Stimulated activated CD8-positive, alpha-beta memory T cell treated with anti-CD3 and anti-CD28 coated beads, Interleukin-12 subunit alpha, Interleukin-12 subunit beta, amount 100 ng/mL, for 1 hour (primary cell): ENCODE measurements at regions not wholly inside any gene's neighbourhood (a gene's known extent, or its start where the extent isn't known, plus 50 kb on each side); places are given as distances from the start of the nearest gene placed in this dataset.
"Not testable (repeated sequence)": the region's sequence is repeated elsewhere in the genome, so short reads cannot be mapped to it uniquely, and the experiment has no call there.

Experiments
- DNase-seq: peaks from one replicate; pipeline ENCODE4 v3.0.0-alpha.2; 2020; ENCODE audit warnings: low read depth

DNA sequence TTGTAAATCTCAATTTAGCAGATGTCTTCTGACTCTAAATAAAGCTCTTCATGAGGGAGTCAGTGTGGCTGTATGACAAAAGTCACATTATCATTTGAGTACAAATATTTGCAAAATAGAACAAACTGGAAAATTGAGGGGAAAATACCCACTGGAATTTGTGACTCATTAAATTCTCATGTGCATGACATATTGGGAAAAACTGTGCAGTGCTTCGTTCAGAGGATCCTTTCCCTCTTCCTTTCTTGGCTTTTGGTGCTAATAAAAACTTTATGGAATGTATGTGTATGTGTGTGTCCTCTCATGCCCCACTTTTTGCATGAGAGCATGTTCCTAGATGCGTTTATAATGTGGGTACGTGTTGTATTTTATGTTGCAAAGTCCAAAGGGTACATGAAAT is 267.8 kb downstream of the KTN1 start:
- DNase-seq, result no peak

DNA sequence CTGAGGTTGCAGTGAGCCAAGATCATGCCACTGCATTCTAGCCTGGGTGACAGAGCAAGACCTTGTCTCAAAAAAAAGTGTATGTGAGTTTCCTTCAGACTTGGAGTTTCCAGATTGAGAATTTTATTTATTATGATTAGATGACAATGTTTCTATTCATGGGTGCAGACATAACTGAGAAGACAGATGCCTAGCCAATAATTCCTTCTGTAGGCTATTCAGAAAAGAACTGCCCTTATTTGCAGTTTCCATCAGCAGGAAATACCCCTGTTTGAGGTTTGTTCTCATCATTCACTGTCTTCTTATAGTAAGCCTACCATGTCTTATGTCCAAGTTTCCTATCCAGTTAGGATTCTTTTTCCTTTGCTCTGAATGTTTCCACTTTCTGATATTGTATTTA is 269.0 kb downstream of the KTN1 start:
- DNase-seq, result no peak

DNA sequence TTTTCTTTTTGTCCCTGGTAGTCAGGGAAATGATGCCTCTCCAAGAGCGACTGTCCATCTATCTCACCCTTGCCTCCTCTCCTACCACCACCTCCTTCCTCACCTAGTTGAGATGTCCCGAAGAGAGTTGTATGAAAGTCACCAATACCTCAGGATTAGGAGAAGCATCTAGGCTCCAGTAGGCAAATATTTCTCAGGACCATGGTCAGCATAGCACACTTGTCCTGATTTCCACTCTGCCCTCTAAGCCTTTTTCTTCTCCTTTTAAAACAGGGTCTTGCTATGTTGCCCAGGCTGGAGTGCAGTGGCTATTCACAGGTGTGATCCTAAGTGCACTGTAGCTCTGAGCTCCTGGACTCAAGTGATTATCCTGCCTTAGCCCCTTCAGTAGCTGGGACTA is 268.4 kb upstream of the PELI2 start:
- no peak for DNase-seq

DNA sequence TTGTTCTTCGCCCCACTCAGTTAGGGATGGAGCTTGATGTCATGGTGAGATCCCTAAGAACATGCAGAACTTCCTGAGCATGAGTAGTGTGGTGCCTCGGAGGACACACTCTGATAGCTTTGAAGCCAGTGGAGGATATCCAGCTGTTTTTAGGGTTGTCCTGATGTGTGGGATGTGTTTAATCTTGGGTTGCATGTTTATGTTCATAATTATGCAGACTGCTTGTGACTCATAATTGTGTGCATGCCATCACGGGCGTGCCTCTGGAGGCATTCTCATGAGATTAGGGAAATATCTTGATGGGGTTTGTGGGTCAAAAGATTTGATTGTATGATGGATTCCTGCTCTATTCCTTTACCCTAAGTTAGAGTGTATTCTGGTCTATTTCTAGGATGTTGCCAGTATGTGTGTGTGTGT is 267.4 kb upstream of the PELI2 start:
- no peak for DNase-seq

DNA sequence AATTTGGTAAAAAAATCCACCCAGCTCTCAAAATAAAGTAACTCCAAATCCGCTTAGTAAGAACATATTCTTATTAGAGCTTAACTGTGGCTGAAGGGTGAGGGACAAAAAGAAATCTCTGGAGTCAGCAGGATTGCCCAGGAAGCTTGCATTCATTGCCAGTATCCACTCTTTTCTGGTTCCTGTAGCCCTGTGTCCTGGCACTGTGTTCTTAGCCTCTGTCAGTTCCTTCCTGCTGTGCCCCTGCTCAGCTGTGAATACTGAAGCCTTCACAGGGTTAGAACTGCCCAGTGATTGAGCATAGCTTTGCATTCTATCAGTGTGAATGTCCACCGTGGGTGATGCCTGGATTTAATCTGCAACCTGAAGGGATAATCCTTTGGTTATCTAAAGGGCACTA is 266.9 kb upstream of the PELI2 start:
- DNase-seq, result no peak

DNA sequence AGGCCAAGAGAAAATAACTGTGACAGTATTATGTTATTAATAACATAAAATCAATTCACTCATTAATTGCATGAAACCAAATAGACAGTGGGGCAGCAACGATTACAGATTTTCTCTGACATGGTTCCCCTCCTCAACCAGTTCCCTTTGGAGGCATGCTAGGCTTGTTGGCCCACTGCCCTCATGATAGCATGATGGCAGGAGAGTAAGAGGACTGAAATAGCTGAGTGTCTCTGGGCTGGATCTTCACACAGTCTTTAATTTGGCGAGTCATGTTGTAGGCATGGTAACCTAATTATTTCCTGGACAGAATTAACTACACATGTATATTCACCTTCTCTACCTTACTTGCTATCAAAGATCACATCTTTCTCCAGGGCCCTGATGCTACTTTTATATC is 266.2 kb upstream of the PELI2 start:
- no peak for DNase-seq

DNA sequence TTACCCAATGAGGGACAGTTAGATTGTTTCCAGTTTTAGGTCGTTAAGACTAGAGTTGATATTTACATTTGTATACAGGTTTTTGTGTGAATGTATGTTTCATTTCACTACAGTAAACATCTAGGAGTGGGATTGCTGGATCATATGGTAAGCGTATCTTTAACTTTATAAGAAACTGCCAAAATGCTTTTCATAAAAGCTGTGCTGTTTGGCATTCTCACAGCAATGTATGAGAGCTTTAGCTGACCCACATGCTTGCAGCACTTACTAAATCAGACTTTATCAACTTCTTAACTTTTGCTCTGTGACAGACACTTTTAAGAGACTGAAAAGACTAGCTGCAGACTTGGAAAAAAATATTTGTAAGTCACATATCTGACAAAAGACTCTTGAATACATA is 262.5 kb upstream of the PELI2 start:
- DNase-seq, result no peak

DNA sequence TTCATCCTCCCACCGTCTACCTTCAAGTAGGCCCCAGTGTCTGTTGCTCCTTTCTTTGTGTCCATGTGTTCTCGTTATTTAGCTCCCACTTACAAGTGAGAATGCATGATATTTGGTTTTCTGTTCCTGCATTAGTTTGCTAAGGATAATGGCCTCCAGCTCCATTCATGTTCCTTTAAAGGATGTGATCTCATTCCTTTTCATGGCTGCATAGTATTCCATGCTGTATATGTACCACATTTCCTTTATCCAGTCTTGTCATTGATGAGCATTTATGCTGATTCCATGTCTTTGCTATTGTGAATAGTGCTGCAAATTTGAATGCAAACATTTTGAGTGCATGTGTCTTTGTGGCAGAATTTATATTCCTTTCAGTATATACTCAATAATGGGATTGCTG is 259.6 kb upstream of the PELI2 start:
- no peak for DNase-seq

DNA sequence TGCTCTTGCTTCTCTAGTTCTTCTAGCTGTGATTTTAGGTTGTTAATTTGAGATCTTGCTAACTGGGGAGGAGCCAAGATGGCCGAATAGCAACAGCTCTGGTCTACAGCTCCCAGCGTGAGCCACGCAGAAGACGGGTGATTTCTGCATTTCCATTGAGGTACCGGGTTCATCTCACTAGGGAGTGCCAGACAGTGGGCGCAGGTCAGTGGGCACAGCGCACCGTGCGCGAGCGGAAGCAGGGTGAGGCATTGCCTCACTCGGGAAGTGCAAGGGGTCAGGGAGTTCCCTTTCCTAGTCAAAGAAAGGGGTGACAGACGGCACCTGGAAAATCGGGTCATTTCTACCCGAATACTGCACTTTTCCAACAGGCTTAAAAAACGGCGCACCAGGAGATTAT is 256.6 kb upstream of the PELI2 start:
- not testable (repeated sequence) for DNase-seq

DNA sequence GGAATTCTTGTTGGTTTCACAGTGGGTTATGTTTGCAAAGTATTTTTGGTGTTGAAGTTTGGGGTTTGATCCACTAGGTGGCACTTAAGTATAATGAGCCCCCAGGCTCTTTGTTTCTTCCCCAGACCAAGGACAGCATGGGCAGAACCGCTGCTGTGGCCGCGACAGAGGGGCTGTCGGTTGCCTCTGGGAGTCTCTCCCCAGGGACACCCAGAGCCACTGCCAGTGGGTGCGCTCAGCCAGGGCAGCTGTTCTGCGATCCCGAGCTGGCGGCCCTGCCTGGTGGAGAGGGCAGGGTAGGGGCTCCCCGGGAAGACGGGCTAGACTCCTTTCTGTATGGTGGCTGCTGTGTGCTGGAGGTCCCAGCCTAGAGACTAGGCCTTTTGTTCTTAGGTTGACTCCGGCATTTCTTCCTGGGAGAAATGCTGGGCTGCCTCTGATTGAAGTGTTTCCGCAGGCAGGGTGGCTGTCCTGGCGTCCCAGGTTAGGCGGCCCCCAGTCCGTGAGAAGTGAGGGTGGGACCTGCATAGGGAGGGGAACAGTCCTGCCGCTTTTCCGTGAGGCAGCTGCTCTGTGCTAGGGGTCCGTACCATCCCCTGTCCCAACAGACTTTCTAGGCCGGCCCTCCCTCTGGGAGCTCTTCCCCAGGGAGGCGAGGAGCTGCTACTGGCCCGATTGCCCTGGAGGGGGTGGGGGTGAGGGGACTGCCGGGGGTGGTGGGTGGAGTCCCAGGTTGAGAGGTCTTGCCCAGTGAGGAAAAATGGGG is 253.1 kb upstream of the PELI2 start:
- no peak for DNase-seq

DNA sequence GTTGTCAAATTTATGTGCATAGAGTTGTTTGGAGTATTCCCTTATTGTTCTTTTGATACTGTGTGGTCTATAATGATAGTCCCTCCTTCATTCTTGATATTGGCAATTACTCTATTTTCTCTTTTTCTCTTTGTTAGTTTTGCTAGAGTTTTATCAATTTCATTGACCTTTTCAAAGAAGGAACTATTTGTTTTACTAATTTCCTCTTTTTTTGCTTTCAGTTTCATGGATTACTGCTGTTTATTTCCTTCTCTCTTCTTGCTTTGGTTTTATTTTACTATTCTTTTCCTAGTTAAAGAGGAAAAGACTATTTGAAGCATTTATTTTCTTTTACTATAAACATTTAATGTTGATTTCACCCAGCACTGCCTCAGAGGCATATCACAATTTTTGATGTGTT is 250.9 kb upstream of the PELI2 start:
- no peak for DNase-seq

DNA sequence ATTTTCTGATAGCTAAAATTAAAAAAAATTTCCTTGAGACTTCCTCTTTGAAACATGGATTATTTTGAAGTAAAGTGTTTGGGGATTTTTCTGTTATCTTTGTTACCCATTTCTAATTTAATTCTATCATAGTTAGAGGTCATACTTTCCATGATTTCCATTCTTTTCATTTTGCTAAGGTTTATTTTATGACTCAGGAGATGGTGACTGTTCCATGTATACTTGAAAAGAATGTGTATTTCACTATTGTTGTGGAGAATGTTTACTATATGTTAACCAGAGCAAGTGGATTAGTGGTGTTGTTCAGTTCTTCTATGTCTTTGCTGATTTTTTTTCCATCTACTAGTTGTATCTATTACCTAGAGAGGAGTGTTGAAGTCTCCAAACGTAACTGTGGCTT is 250.5 kb upstream of the PELI2 start:
- no peak for DNase-seq

DNA sequence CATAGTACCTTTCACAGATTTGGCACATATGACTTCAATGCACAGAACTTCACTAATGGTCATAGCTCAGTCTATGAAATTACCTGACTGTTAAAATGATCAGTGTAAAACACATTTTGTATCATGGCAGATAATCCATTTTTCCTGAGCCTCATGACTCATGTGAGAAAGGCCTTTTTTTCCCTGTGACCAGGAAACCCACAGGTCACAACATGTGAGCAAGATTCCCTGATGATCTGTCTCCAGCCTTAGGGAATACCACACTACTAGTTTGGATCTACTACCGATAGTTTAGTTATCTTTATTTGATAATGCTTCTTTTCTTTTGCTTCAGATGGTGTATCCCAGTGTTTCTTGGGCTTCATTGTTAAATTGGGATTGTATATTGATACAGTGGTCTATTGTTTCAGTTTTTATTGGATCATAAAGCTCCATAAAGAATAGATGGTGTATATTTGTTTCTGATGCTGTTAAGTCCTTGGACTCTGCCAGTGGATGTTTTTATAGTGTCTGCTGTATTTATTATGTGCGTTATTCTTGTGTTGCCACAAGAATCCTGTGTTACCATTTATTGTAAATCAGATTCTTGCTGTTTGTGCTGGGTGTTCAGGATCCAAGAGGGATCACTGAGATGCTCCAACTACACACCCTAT is 248.7 kb upstream of the PELI2 start:
- no peak for DNase-seq

DNA sequence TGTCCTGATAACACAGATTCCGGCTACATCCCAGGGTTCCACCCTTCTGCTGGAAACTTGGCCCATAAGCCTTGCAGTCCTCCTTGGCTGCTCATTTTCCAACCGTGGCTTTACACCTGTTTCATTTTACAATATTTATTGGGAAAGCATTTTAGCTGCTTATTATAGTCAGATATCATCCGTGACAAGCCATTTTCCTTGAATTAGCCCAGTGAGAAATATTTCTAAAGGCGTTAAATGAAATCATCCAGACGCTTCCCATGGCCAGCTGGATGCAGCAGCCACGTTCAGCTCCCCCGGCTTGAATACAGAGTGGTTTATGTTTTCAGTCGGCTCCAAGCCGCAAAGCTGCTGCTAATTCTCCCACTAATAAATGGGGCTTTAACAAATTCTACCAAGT is 245.0 kb upstream of the PELI2 start:
- DNase-seq, result no peak

DNA sequence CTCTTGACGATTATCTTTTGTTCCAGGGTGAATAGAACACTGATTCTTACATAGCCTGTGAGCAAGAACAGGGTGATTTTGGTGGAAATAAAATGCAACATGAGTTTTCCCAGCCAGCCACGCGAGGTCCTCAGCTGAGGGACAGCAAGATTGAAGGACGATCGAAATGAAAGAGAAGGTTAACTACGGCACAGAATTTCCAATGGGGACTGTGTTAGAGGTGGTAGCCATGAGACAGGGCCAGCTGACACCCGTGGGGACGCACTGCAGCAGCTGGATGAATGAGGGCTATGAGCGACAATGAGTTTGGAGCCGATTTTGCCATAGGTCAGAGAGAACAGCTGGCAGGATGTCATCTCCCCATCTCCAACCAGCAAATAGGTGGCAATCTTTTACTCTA is 243.4 kb upstream of the PELI2 start:
- no peak for DNase-seq

DNA sequence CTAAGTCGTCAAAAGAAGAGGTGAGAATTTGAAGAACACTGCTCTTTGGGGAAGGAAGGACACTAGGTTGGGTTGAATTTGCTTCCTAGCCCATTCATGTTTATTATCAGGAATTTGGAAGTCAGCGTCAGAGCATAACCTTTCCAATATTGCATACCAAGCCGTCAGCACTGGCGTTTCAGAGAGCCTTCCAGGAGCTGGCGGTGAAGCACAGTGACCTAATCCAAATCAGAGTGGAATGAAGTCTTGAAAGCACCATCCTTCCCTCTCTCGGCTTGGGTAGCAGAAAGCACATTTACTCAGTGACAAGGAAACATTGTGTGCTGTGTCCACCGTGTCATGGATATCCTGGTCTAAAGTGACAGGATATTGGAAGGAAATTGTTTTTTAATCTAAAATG is 240.3 kb upstream of the PELI2 start:
- DNase-seq, result no peak

DNA sequence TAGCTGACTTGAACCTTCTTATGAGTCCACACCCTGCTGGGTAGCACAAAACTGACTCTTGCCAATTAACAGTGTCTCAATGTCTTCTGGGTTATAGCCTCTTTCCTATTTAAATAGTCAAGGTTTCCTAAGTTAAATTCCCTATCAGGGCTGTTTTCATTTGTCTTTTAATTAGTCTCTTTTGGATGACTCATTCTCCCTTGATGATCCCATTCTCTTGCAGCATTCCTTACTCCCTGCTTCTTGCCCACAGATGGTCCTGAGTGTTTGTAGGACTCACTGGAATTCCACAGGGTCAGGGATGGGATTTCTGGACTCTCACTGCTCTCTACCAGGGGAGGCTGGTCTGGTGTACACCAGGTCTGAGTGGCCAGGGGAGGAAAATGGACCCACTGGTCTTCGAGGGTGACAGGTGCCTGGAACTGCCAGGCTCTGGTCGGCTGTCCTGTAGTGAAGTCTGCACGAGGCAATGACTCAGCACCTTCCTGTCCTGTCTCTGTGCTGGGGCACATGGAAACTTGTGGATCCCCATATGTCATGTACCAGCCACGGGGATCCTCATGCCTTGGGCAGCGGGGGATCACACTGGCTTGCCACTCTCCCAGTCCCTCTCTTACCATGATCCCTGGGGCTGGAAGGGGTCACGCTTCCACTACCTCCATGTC is 236.5 kb upstream of the PELI2 start:
- DNase-seq, result no peak

DNA sequence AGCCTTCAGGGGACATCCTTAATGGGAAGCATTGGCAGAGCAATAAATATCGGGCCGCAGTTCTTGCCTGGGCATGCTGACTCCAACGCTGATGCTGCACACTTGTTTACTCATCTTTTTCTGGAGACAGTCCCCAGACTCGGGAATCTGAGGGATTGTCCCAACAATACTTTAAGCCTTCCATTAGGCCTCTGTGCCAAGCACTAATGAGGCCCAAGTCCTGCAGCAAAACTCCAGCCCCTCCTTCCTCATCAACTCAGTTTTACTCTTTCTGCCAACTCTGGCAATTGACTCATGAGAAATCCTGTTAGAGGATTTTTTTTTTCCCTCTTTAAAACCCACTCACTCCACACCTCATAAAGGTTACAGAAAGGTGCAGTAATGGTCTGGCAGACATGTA is 233.4 kb upstream of the PELI2 start:
- no peak for DNase-seq

DNA sequence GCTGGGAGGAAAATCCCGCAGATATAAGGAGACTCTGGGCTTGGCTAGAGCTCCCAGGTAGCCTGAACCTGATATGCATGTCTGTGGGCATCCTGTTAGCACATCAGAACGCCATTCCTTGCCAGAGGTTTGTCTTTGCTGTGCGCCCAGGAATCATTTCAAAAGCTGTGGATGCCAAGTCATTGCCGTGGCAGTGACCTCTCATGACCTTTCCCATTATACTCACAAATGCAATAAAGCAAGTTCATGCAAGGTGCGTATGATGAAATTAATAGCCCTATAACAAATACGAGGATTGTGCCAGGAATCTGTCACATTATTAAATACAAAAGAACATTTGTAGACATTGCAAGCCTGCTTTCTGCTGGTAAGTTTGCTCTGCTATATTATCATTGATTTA is 229.1 kb upstream of the PELI2 start:
- no peak for DNase-seq

DNA sequence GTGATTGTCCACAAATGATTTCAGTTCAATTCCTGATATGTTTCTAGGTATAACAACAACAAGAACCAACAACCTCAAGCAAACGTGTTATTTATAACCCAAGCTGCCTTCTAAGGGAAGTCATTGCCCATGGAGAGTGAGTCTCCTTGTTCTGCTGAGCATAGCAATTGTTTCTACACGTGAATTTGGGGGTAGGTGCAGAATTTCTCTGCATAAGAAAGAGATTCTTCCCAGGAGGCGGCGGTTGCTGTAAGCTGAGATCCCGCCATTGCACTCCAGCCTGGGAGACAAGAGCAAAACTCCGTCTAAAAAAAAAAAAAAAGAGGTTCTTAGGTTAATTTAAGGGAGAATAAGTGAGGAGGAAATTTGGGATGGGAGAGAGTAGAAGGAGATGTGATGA is 226.5 kb upstream of the PELI2 start:
- no peak for DNase-seq

DNA sequence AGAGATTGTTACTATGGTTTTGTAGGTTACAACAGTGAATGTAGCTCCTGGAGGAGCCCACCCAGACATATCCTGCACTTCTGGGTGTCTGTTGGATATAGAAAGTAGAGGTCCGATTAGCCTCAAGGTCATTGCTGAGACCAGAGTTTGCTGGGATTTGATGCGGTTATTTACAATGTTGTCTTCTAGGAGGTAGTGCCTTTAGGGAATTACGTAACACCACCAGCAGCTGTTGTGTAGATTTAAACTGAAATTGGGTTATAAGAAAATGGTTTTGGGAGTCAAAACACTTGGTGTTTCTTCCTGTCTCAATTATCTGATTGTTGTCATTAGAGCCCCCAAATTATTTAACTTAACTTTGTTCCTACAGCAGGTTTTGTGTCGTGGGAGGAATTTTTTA is 225.3 kb upstream of the PELI2 start:
- DNase-seq, result no peak

DNA sequence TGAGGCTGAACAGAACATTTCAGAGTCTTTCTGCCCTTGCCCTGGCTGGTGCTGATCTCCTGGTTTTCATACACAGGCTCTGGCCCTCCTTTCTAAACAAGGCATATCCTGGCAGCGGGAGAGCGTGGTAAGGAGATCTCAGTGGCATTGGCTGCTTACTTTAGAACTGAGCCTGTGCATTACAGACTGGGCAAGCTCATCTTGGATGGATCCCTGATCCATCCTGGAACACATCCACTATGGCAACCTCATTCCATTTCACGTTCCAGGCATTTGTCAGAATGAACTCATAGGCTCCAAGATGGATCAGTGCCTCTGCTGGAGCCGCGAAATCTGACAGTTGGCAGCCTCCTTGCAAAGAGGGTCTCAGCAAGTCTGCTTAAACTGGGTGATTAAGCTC is 224.5 kb upstream of the PELI2 start:
- no peak for DNase-seq

DNA sequence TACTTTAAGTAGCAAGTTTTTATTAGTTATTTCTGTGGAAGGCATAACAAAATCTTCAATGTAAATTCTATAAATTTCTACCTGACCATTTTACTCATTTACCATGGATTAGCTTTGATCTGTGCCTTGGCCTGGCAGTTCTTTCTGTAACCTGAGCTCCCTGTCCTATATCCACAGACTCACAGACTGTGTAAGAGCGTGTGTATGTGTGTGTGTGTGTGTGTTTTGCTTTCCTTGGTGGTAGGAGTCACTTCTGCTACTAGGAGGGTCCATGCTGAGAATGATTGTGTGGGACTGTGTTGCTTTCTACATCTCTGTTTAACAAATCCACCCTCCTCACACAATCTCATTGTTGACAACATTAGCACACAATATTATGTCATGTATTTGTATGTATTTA is 221.2 kb upstream of the PELI2 start:
- DNase-seq, result no peak

DNA sequence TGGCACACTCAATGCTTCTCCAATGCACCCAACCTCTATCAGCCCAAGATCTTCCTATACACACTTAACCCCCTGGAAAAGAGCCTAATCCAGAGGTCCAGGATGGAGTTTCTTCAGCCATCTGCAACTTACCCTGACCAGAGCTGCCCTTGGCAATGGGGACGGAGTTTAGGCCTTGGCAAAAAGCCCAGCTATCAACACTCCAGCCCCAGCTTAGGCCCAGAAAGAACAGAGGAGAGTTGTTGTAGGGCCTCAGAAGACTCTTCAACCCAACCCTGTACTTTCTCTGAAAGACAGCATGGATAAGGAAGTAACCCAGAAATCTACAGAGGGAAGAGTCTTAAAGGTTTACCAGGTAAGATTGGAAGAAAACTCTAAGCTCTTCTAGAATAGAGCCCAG is 219.3 kb upstream of the PELI2 start:
- no peak for DNase-seq
